ENCODE measurements at regions not wholly inside any gene's neighbourhood (a gene's known extent, or its start where the extent isn't known, plus 50 kb on each side); places are given as distances from the start of the nearest gene placed in this dataset.

DNA sequence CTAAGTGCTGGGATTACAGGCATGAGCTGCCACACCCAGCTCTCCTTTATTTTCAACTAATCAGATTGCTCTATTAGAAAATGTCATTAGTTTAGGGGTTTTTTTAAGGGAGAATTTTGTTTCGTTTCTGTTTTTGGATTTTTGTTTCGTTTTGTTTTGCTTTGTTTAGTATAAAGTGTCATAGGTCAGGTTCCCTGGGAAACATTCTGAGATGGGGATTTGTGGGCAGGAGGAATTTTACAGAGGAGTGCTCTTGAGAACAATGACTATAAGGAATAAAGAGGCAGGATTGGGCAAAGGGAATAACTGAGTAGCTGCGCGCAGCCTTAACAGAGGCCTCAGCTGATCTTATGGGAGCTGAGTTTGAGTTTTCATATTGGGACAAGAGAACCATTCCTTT is 86.8 kb upstream of the NR2F2 start:
- DNase-seq (ENCODE audit: low read depth in 2 of 2) = no peak

DNA sequence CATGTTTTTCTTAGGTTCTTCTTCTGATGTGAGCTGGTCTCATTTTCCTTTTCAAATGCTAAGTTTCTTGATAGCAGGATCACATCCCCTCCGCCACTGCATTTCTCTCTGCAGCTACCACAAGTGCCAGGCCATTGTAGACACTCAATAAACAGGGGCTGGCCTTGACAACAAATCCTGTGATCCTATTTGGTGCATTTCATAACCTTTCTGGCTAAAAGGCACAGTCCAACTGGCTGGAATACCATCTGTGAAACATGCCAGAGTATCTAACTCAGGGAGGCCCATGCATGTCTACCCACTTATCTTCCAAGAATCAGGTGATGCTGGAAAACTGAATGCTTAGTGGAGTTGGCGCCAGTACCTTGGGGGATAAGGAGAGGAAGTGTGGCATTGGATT is 85.2 kb upstream of the NR2F2 start:
- no peak for DNase-seq (ENCODE audit: low read depth in 2 of 2)

DNA sequence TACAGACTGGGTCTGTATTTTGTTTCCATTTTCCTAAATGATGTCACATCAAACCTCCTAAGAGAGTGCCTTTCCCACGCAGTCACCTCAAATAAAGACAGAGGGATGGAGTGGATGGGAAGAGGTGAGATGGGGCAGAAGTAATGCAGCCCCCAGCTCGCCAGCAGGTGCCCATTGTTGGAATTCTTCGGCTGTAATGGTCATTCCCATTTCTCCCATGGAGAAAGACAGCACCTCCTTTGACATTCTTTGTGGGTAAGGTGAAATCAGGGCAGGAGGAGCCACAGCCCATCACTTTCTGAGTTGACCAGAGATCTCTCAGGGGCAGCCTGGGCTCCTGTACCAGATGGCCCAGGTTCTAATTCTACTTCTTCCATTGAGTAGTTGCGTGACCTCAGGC is 84.4 kb upstream of the NR2F2 start:
- DNase-seq (ENCODE audit: low read depth in 2 of 2) = no peak

GRCh38 chr15:96247621-96248305 is 82.7 kb upstream of the NR2F2 start:
- DNase-seq (ENCODE audit: low read depth in 2 of 2) = no peak

DNA sequence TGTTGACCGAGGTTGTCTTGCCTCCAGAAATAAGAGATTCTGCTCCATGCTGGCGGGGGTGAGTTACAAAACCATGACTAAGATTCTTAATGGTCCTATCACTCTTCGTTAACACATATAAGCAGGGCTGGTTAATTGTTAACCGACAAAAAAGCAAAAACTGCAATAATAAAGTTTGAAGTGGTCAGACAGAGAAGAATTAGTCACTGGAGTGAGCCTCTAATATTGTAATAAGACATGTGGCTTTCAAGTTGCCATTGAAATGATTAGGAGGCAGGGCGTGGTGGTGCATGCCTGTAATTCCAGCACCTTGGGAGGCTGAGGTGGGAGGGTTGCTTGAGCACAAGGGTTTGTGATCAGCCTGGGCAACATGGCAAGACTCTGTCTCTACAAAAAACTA is 78.4 kb upstream of the NR2F2 start:
- DNase-seq (ENCODE audit: low read depth in 2 of 2) = no peak

GRCh38 chr15:96253006-96253747 is 77.3 kb upstream of the NR2F2 start:
- DNase-seq (ENCODE audit: low read depth in 2 of 2) = no peak

GRCh38 chr15:96254173-96254572 is 76.3 kb upstream of the NR2F2 start:
- no peak for DNase-seq (ENCODE audit: low read depth in 2 of 2)

DNA sequence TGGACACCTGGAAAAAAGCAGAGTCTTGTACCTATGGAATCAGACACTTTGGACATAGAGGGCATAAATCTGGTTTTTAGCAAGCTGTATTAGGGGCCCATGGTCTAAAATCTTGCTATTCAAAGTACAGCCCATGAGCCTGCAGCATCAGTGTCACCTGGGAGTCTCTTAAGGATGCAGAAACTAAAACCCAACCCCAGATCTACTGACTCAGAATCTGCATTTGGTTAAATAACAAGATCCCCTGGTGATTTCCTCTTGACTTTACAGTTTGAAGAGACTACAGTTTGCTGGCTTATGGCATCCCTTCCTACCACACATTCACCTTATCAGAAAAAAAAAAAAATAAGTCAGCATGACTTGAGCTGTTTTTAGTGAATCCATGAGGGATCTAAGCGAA is 74.9 kb upstream of the NR2F2 start:
- no peak for DNase-seq (ENCODE audit: low read depth in 2 of 2)

DNA sequence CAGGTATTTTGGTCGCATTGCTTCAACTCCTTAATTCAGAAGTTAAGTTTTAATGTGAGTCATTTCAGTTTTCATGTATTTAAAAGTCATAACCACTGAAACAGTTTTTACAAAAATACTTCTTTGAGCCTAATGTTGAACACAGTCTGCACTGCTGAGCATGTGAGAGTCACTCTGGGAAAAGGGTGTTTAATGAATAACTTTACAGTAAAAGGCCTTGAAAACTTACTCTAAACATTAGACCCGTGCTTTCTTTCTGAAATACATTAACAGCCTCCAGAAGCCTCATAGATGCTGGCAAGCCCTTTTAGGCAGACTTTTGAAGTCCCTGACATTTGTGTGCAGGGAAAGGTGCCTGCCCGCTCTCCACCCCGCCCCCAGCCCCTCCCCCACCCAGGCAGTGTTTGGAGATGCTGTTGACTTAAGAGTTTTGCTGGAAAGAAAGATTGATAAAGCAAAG is 68.9 kb upstream of the NR2F2 start:
- no peak for DNase-seq (ENCODE audit: low read depth in 2 of 2)

- DNase-seq (ENCODE audit: low read depth in 2 of 2) = no peak
Measured at GRCh38 chr15:96262097-96262496, 68.4 kb upstream of the NR2F2 start.

DNA sequence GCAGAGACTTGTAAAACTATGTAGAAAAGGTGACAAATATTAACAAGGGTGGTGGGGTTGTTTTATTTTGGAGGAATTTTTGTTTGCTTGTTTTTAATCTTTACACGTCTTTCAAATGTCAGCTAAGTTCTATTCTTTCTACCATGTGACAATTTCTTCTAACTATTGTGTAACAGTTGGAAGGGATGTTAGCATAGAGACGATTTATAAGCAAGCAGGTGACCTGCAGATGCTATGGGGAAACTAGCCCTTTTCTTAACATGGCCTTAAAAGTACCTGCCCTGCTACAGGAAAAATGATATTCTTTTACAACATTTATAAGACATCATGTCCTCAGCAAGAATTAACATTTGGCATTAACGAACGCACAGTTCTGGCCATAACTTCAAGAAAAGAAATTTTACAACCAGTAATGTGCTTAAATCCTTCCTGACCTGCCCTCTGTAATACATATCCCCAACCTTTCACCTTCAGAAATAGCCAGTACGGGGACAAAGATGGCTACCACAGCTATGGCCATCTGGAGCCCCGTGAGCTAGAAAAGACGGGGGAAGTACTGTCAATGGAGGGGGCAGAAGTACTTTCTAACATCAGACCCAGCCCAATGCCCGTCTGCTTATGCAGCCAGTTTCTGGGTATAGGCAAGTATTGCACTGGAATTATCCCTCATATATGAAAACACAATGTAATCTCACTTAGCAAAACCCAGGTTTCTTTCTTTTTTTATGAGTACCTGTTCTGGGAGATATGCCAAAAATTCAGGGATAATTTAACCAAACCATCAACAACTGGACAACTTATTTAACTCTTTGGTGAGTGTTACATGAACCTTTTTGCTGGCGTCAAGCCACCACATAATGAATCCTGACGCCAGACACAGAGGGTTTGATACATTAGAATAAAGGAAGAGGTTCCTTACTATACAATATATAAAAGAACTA is 67.7 kb upstream of the NR2F2 start:
- DNase-seq (ENCODE audit: low read depth in 2 of 2) = no peak

DNA sequence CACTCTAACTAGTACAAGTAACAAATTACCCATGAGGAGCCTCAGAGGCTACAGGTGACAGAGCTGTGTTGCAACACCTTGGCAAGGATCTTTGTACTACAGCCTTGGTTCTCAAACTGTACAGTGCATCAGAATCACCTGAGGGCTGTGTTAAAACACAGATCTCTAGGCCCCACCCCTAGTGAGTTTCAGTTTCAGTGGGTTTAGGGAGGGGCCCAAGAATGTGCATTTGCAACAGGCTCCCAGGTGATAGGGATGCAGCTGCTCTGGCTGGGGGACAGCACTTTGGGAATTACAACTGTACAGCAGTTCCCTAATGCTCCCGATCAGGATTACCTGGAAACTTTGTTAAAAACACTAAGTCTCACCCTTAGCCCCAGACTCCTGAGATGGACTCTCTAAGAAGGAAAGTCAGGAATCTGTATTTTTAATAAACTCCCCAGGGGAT is 66.1 kb upstream of the NR2F2 start:
- DNase-seq (ENCODE audit: low read depth in 2 of 2) = no peak

GRCh38 chr15:96264801-96265515 is 65.5 kb upstream of the NR2F2 start:
- no peak for DNase-seq (ENCODE audit: low read depth in 2 of 2)

GRCh38 chr15:96266456-96266855 is 64.0 kb upstream of the NR2F2 start:
- no peak for DNase-seq (ENCODE audit: low read depth in 2 of 2)

- DNase-seq (ENCODE audit: low read depth in 2 of 2) = no peak
Measured at GRCh38 chr15:96267463-96267862, 63.0 kb upstream of the NR2F2 start.

GRCh38 chr15:96268442-96269204 is 61.9 kb upstream of the NR2F2 start:
- no peak for DNase-seq (ENCODE audit: low read depth in 2 of 2)

GRCh38 chr15:96270581-96271172 is 59.8 kb upstream of the NR2F2 start:
- DNase-seq (ENCODE audit: low read depth in 2 of 2) = no peak

GRCh38 chr15:96272427-96272826 is 58.1 kb upstream of the NR2F2 start:
- no peak for DNase-seq (ENCODE audit: low read depth in 2 of 2)

GRCh38 chr15:96273317-96274086 is 57.0 kb upstream of the NR2F2 start:
- DNase-seq (ENCODE audit: low read depth in 2 of 2) = no peak

DNA sequence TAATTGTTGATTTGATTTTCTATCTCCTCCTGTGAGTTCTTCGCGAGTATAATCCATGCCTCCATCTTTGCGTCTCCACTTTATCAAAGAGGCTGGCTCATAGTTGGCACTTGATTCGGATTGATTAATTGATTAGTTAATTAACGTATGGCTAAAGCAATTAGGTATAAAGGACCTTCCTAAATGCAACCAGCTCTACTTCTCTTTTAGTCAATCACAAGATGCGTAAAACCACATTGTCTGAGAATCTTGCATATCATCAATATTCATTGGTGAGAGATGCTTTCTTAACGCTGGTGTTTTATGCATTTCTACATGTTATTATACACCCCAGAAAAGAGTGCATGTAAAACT is 56.4 kb upstream of the NR2F2 start:
- no peak for DNase-seq (ENCODE audit: low read depth in 2 of 2)

Data from activated CD4-positive, alpha-beta T cell treated with anti-CD3 and anti-CD28 coated beads for 24 hours (primary cell).